Activated CD4-positive, alpha-beta T cell treated with anti-CD3 and anti-CD28 coated beads, Interleukin-2, amount 50 U/mL, for 16 hours (primary cell): ENCODE measurements at regions not wholly inside any gene's neighbourhood (a gene's known extent, or its start where the extent isn't known, plus 50 kb on each side); places are given as distances from the start of the nearest gene placed in this dataset.

Source experiments
- DNase-seq: peaks from one replicate; pipeline ENCODE4 v3.0.0-alpha.2; 2020

- no peak for DNase-seq
Measured at GRCh38 chr5:8870349-8870958, 675.4 kb downstream of the SEMA5A start.

- no peak for DNase-seq
Measured at GRCh38 chr5:8870959-8871355, 674.9 kb downstream of the SEMA5A start.

GRCh38 chr5:8871446-8871845, 674.4 kb downstream of the SEMA5A start:
- no peak for DNase-seq

GRCh38 chr5:8875722-8876121, 670.2 kb downstream of the SEMA5A start:
- DNase-seq, result no peak

GRCh38 chr5:8879248-8879647, 666.6 kb downstream of the SEMA5A start:
- DNase-seq, result no peak

GRCh38 chr5:8884029-8884428, 661.8 kb downstream of the SEMA5A start:
- no peak for DNase-seq

- no peak for DNase-seq
Measured at GRCh38 chr5:8892926-8893325, 652.9 kb downstream of the SEMA5A start.

GRCh38 chr5:8894031-8894430, 651.8 kb downstream of the SEMA5A start:
- DNase-seq, result no peak

GRCh38 chr5:8895062-8895461, 650.8 kb downstream of the SEMA5A start:
- DNase-seq, result no peak

- DNase-seq, result no peak
Measured at GRCh38 chr5:8895599-8895998, 650.3 kb downstream of the SEMA5A start.

- DNase-seq, result no peak
Measured at GRCh38 chr5:8897316-8897715, 648.6 kb downstream of the SEMA5A start.

GRCh38 chr5:8905021-8905420, 640.9 kb downstream of the SEMA5A start:
- DNase-seq, result no peak

- DNase-seq, result no peak
Measured at GRCh38 chr5:8906303-8906967, 639.4 kb downstream of the SEMA5A start.

GRCh38 chr5:8907168-8907868, 638.6 kb downstream of the SEMA5A start:
- DNase-seq, result no peak

GRCh38 chr5:8908055-8908683, 637.7 kb downstream of the SEMA5A start:
- peak; percentile 36 for DNase-seq

GRCh38 chr5:8912106-8912505, 633.8 kb downstream of the SEMA5A start:
- DNase-seq, result no peak

GRCh38 chr5:8913522-8913921, 632.4 kb downstream of the SEMA5A start:
- no peak for DNase-seq

- no peak for DNase-seq
Measured at GRCh38 chr5:8919096-8919495, 626.8 kb downstream of the SEMA5A start.

- DNase-seq, result no peak
Measured at GRCh38 chr5:8923526-8923925, 622.3 kb downstream of the SEMA5A start.

GRCh38 chr5:8924054-8924793, 621.7 kb downstream of the SEMA5A start:
- no peak for DNase-seq

GRCh38 chr5:8930021-8930420, 615.9 kb downstream of the SEMA5A start:
- DNase-seq, result no peak

- no peak for DNase-seq
Measured at GRCh38 chr5:8934455-8934854, 611.4 kb downstream of the SEMA5A start.

GRCh38 chr5:8940934-8941333, 604.9 kb downstream of the SEMA5A start:
- no peak for DNase-seq
